ENCODE measurements at regions not wholly inside any gene's neighbourhood (a gene's known extent, or its start where the extent isn't known, plus 50 kb on each side); places are given as distances from the start of the nearest gene placed in this dataset.
"Not testable (repeated sequence)": the region's sequence is repeated elsewhere in the genome, so short reads cannot be mapped to it uniquely, and the experiment has no call there.

GRCh38 chr12:93980711-93981110 is 167.7 kb upstream of the PLXNC1 start:
- no peak for DNase-seq

DNA sequence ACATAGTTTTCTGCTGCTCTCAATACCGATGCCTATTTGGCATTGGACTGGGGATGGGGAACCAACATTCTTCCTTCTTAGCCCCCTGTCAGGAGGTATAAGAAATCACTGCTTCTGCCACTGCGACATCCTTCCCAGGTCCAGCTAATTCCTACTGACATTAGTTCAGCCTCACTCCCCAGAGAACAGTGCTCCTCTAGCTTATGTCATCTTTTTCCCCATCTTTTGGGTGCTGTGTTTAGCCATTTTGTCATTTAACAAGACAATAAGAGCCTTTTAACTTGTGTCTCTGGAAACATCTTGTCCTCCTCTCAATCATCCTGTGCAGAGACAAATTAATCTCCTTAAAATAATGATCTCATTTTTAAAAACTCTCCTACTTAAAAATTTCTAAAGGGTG is 167.0 kb upstream of the PLXNC1 start:
- DNase-seq = no peak

GRCh38 chr12:93982771-93983315 is 165.5 kb upstream of the PLXNC1 start:
- peak; percentile 93 for DNase-seq

- DNase-seq = no peak
Observed at GRCh38 chr12:93984005-93984404, 164.4 kb upstream of the PLXNC1 start.

- DNase-seq = no peak
Observed at GRCh38 chr12:93989949-93990348, 158.4 kb upstream of the PLXNC1 start.

DNA sequence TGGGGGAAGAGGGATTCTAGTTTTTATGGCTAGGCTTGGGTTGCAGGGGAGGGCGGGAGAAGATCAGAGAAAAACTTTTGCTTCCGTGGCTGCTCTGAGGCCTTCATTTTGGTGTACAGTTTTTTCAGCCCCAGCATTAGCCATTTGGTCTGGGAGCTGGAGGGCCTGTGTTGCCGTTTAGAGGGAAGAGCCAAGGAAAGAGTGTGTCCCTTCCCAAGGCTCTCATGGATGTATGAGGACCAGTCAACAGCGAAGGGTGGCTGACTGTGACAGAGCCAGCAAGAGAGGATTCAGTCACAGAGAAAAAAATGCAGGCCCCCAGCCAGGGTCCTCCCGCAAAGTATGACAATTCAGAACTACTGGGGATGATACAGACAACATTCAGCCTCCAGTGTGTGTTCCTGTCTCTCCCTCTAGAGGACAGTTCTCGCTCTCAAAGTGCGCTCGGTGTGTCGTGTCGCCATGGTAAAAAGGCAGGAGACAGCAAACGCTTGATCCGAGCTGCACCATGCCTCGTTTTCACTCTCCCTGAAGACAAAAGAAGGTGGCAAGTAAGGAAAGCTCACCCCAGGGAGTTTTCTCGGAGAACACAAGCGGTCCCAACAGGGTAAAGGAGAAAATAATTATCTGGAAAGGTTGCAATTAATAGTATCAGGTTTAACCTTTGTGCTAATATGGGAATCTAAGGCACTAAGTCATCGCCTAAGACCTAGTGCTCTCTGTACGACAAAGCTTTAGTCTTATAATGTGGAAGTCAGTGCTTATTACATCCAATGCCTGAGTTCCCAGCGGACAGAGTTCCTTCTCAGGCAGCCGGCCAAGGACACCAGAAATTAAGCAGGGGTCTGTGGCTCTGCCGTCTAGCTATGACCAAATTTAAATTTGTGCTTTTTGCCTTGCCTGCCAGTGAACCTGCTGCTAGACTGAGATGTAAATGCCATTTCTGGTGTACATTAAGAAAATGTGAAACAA is 157.3 kb upstream of the PLXNC1 start:
- no peak for DNase-seq

DNA sequence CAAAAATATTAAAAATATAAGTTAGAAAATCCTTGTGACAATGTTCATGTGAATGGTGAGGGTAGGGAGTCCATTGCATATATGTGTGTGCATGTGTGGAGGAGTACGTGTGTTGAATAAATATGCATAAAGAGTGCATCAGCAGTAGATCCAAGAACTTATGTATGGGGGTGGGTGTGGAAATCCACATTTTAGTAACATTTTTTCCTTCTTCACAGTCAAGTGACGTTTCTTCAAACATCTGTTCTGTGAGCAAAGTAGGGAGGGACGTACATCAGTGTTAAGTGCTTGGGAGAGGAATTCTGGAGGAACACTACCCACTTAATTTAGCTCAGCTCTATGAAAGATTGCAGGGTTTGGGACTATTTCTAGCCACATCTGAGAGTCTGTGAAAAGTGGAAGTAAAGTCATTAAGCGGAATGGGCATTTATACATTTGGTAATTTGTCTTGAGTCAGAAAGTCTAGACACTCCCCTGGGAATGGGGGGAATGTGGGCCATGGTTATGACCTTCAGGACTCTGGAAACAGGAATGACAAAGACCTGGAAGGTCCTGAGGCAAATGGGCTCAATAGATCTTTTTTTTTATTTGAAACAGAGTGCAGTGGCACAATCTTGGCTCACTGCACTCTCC is 156.4 kb upstream of the PLXNC1 start:
- DNase-seq = no peak

- DNase-seq = no peak
Observed at GRCh38 chr12:93994721-93995120, 153.7 kb upstream of the PLXNC1 start.

DNA sequence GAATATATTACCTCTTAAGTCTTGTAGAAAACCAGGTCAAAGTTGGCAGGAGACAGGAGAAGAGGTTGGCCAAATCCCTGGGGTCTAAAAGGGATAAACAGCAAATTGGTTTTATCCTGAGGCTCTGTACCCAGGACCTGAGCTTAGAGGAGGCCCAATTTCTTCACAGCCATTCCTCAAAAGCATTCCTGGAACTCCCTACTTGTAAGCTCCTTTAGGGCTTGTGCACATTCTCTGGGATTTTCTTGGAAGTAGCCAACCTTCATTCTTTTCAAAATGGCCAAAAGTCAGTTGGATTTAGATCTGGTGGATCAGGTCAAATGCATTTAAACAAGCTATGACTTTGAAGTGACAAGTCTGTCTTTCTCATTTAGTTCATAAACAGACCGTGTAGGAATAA is 152.1 kb upstream of the PLXNC1 start:
- no peak for DNase-seq

- no peak for DNase-seq
Observed at GRCh38 chr12:94001691-94002090, 146.7 kb upstream of the PLXNC1 start.

GRCh38 chr12:94002925-94003324 is 145.5 kb upstream of the PLXNC1 start:
- not testable (repeated sequence) for DNase-seq

DNA sequence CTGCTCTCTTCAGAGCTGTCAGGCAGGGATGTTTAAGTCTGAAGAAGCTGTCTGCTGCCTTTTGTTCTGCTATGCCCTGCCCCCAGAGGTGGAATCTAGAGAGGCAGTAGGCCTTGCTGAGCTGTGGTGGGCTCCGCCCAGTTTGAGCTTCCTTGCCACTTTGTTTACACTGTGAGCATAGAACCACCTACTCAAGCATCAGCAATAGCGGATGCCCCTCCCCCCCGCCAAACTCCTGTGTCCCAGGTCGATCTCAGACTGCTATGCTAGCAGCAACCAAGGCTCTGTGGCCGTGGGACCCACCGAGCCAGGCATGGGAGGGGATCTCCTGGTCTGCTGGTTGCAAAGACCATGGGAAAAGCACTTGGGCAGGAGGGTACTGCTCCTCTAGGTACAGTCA is 140.5 kb upstream of the PLXNC1 start:
- not testable (repeated sequence) for DNase-seq

GRCh38 chr12:94010307-94010706 is 138.1 kb upstream of the PLXNC1 start:
- no peak for DNase-seq

GRCh38 chr12:94012071-94012470 is 136.3 kb upstream of the PLXNC1 start:
- no peak for DNase-seq

GRCh38 chr12:94012590-94012989 is 135.8 kb upstream of the PLXNC1 start:
- no peak for DNase-seq

GRCh38 chr12:94017247-94017646 is 131.1 kb upstream of the PLXNC1 start:
- DNase-seq = not testable (repeated sequence)

- DNase-seq = no peak
Observed at GRCh38 chr12:94020335-94020734, 128.0 kb upstream of the PLXNC1 start.

GRCh38 chr12:94023879-94024278 is 124.5 kb upstream of the PLXNC1 start:
- no peak for DNase-seq

DNA sequence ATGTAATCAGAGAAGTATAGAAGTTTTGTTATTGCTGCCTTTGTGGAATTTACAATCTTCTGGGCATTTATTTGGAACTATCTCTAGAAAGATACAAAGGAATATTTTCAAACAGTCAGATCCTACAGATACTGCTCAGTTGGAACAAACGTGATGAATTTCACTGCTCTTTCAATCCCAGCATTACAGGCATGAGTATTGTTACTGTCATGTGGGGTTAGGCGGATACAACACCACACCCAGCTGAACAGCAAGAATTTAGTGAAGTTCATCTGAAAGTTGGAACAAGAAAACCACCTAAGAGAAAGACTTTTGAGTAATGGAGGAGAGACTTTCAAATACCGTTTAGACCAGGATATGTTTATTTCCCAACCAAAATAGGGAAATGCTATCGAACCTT is 123.3 kb upstream of the PLXNC1 start:
- no peak for DNase-seq

GRCh38 chr12:94025756-94026155 is 122.6 kb upstream of the PLXNC1 start:
- no peak for DNase-seq

GRCh38 chr12:94026596-94026995 is 121.8 kb upstream of the PLXNC1 start:
- DNase-seq = no peak

- DNase-seq = no peak
Observed at GRCh38 chr12:94027561-94027960, 120.8 kb upstream of the PLXNC1 start.

GRCh38 chr12:94031763-94032162 is 116.6 kb upstream of the PLXNC1 start:
- no peak for DNase-seq

GRCh38 chr12:94032368-94032767 is 116.0 kb upstream of the PLXNC1 start:
- DNase-seq = no peak

All from NCI-H146 (cell line).